Right forelimb (tissue), 1 donor: ENCODE measurements at regions not wholly inside any gene's neighbourhood (a gene's known extent, or its start where the extent isn't known, plus 50 kb on each side); places are given as distances from the start of the nearest gene placed in this dataset.
A peak's percentile ranks its signal among the peaks of the same experiment; 100 is the strongest.
"Not testable (repeated sequence)": the region's sequence is repeated elsewhere in the genome, so short reads cannot be mapped to it uniquely, and the experiment has no call there.

Experiments
- DNase-seq: peaks from one replicate; pipeline ENCODE4 v3.0.0-alpha.2; 2018

- DNase-seq = no peak
These were observed 163.9 kb upstream of the SULF2 start for GRCh38 chr20:47949230-47949629.

- DNase-seq = no peak
These were observed 159.4 kb upstream of the SULF2 start for GRCh38 chr20:47944682-47945081.

GRCh38 chr20:47941869-47942268 is 156.6 kb upstream of the SULF2 start:
- no peak for DNase-seq

- DNase-seq = no peak
These were observed 155.0 kb upstream of the SULF2 start for GRCh38 chr20:47940101-47940813.

- DNase-seq = no peak
These were observed 151.3 kb upstream of the SULF2 start for GRCh38 chr20:47936612-47937011.

GRCh38 chr20:47934761-47935160 is 149.5 kb upstream of the SULF2 start:
- no peak for DNase-seq

GRCh38 chr20:47931443-47931842 is 146.2 kb upstream of the SULF2 start:
- DNase-seq = no peak

- DNase-seq = no peak
These were observed 145.7 kb upstream of the SULF2 start for GRCh38 chr20:47931002-47931401.

GRCh38 chr20:47929368-47930115 is 144.3 kb upstream of the SULF2 start:
- peak; percentile 61 for DNase-seq

- DNase-seq = no peak
These were observed 142.7 kb upstream of the SULF2 start for GRCh38 chr20:47927944-47928343.

GRCh38 chr20:47927385-47927851 is 142.1 kb upstream of the SULF2 start:
- DNase-seq = no peak

GRCh38 chr20:47926731-47927130 is 141.4 kb upstream of the SULF2 start:
- DNase-seq = no peak

- no peak for DNase-seq
These were observed 140.3 kb upstream of the SULF2 start for GRCh38 chr20:47925593-47925992.

GRCh38 chr20:47922269-47922668 is 137.0 kb upstream of the SULF2 start:
- no peak for DNase-seq

- DNase-seq = peak; percentile 65
These were observed 136.5 kb upstream of the SULF2 start for GRCh38 chr20:47921829-47922228.

GRCh38 chr20:47921408-47921807 is 136.1 kb upstream of the SULF2 start:
- no peak for DNase-seq

GRCh38 chr20:47917549-47918070 is 132.3 kb upstream of the SULF2 start:
- no peak for DNase-seq

- DNase-seq = no peak
These were observed 130.2 kb upstream of the SULF2 start for GRCh38 chr20:47915495-47915894.

- DNase-seq = no peak
These were observed 129.5 kb upstream of the SULF2 start for GRCh38 chr20:47914792-47915191.

GRCh38 chr20:47912786-47913501 is 127.7 kb upstream of the SULF2 start:
- DNase-seq = not testable (repeated sequence)

- DNase-seq = not testable (repeated sequence)
These were observed 126.9 kb upstream of the SULF2 start for GRCh38 chr20:47912165-47912564.

GRCh38 chr20:47909696-47910369 is 124.6 kb upstream of the SULF2 start:
- DNase-seq = not testable (repeated sequence)
